Activated CD8-positive, alpha-beta T cell treated with anti-CD3 and anti-CD28 coated beads, Interleukin-2, amount 10 ng/mL, durations not matched to agents 7 days and 5 days (primary cell): ENCODE measurements at regions not wholly inside any gene's neighbourhood (a gene's known extent, or its start where the extent isn't known, plus 50 kb on each side); places are given as distances from the start of the nearest gene placed in this dataset.
"Not testable (repeated sequence)": the region's sequence is repeated elsewhere in the genome, so short reads cannot be mapped to it uniquely, and the experiment has no call there.

ENCODE experiments used
- ATAC-seq: fragments of 150-1000 bp; cut with Tn5 transposase; one replicate; pipeline ENCODE4 v1.10.0; 2021; ENCODE audit warnings: moderate library complexity
- CTCF ChIA-PET: fragments of 350-600 bp; sonication (Branson Sonifier 250); formaldehyde crosslinking; loops from one replicate; lab custom pipeline; 2021; ENCODE audit warnings: antibody characterized with exemption; lab: Charles Lee
- POLR2A ChIA-PET: fragments of 350-600 bp; sonication (Branson Sonifier 250); formaldehyde crosslinking; loops from one replicate; lab custom pipeline; 2021; ENCODE audit warnings: antibody characterized with exemption; lab: Charles Lee
- DNase-seq: peaks from one replicate; pipeline ENCODE4 v3.0.0-alpha.2; 2020
- H3K27ac Mint-ChIP-seq: one replicate; pipeline ENCODE4 v1.8.0; 2021; ENCODE audit warnings: mild to moderate bottlenecking, mixed read lengths
- H3K27me3 Mint-ChIP-seq: one replicate; pipeline ENCODE4 v1.8.0; 2021; ENCODE audit warnings: low read depth, mixed read lengths
- H3K36me3 Mint-ChIP-seq: one replicate; pipeline ENCODE4 v1.8.0; 2021; ENCODE audit warnings: low read depth, mixed read lengths
- H3K4me1 Mint-ChIP-seq: one replicate; pipeline ENCODE4 v1.8.0; 2021; ENCODE audit warnings: low read depth, mixed read lengths
- H3K4me3 Mint-ChIP-seq: one replicate; pipeline ENCODE4 v1.8.0; 2021; ENCODE audit warnings: mild to moderate bottlenecking, mixed read lengths
- H3K9me3 Mint-ChIP-seq: one replicate; pipeline ENCODE4 v1.8.0; 2022; ENCODE audit warnings: mixed read lengths; ENCODE audit not compliant: insufficient read depth

GRCh38 chr5:109994135-109994534 lies 304.4 kb downstream of the MAN2A1 start:
- DNase-seq: no peak
- H3K27me3 Mint-ChIP-seq: no peaks in the 10 kb centered on the region
- no peaks in the 10 kb centered on the region for H3K36me3 Mint-ChIP-seq
- H3K4me1 Mint-ChIP-seq: no peaks in the 10 kb centered on the region
- no peak for ATAC-seq
- no peak overlapping the region for H3K4me3 Mint-ChIP-seq
- no peak overlapping the region for H3K27ac Mint-ChIP-seq
- ChIA-PET CTCF (no interaction called here), POLR2A (no interaction called here)
- H3K9me3 Mint-ChIP-seq: peaks cover 3% of the 10 kb centered on the region

GRCh38 chr5:109996246-109996645 lies 306.5 kb downstream of the MAN2A1 start:
- DNase-seq: no peak
- no peak for ATAC-seq
- no peak overlapping the region for H3K4me3 Mint-ChIP-seq
- no peaks in the 10 kb centered on the region for H3K36me3 Mint-ChIP-seq
- no peak overlapping the region for H3K27ac Mint-ChIP-seq
- peaks cover 3% of the 10 kb centered on the region for H3K9me3 Mint-ChIP-seq
- ChIA-PET POLR2A (no interaction called here), CTCF (no interaction called here)
- H3K4me1 Mint-ChIP-seq: no peaks in the 10 kb centered on the region
- no peaks in the 10 kb centered on the region for H3K27me3 Mint-ChIP-seq

- Mint-ChIP-seq H3K9me3 (peaks cover 3% of the 10 kb centered on the region), H3K27ac (no peak overlapping the region), H3K4me1 (no peaks in the 10 kb centered on the region), H3K27me3 (no peaks in the 10 kb centered on the region), H3K4me3 (no peak overlapping the region), H3K36me3 (no peaks in the 10 kb centered on the region)
- ATAC-seq: no peak
- ChIA-PET POLR2A (no interaction called here), CTCF (no interaction called here)
- no peak for DNase-seq
These were observed 307.4 kb downstream of the MAN2A1 start for GRCh38 chr5:109997161-109997560.

GRCh38 chr5:109998208-109998607 lies 308.5 kb downstream of the MAN2A1 start:
- ChIA-PET CTCF (no interaction called here), POLR2A (no interaction called here)
- H3K27me3 Mint-ChIP-seq: no peaks in the 10 kb centered on the region
- H3K36me3 Mint-ChIP-seq: no peaks in the 10 kb centered on the region
- no peaks in the 10 kb centered on the region for H3K4me1 Mint-ChIP-seq
- peaks cover 3% of the 10 kb centered on the region for H3K9me3 Mint-ChIP-seq
- no peak overlapping the region for H3K27ac Mint-ChIP-seq
- ATAC-seq (no peak), DNase-seq (no peak)
- H3K4me3 Mint-ChIP-seq: no peak overlapping the region

GRCh38 chr5:109998726-109999125 lies 309.0 kb downstream of the MAN2A1 start:
- no peaks in the 10 kb centered on the region for H3K27me3 Mint-ChIP-seq
- CTCF ChIA-PET: no interaction called here
- peaks cover 3% of the 10 kb centered on the region for H3K9me3 Mint-ChIP-seq
- no peak overlapping the region for H3K4me3 Mint-ChIP-seq
- no peaks in the 10 kb centered on the region for H3K36me3 Mint-ChIP-seq
- ATAC-seq: no peak
- no peak overlapping the region for H3K27ac Mint-ChIP-seq
- POLR2A ChIA-PET: no interaction called here
- DNase-seq: no peak
- H3K4me1 Mint-ChIP-seq: no peaks in the 10 kb centered on the region

- ATAC-seq (no peak), DNase-seq (no peak)
- Mint-ChIP-seq H3K4me3 (no peak overlapping the region), H3K9me3 (peaks cover 3% of the 10 kb centered on the region), H3K27me3 (no peaks in the 10 kb centered on the region), H3K36me3 (no peaks in the 10 kb centered on the region), H3K4me1 (no peaks in the 10 kb centered on the region), H3K27ac (no peak overlapping the region)
- ChIA-PET POLR2A (no interaction called here), CTCF (no interaction called here)
These were observed 311.9 kb downstream of the MAN2A1 start for GRCh38 chr5:110001648-110002047.

GRCh38 chr5:110002652-110003051 lies 312.9 kb downstream of the MAN2A1 start:
- Mint-ChIP-seq H3K27ac (no peak overlapping the region), H3K4me3 (no peak overlapping the region), H3K27me3 (no peaks in the 10 kb centered on the region), H3K9me3 (peaks cover 3% of the 10 kb centered on the region), H3K36me3 (no peaks in the 10 kb centered on the region), H3K4me1 (no peaks in the 10 kb centered on the region)
- POLR2A ChIA-PET: no interaction called here
- CTCF ChIA-PET: no interaction called here
- no peak for DNase-seq
- no peak for ATAC-seq

- H3K4me3 Mint-ChIP-seq, H3K9me3 Mint-ChIP-seq, H3K36me3 Mint-ChIP-seq, H3K27ac Mint-ChIP-seq, H3K4me1 Mint-ChIP-seq, POLR2A ChIA-PET, CTCF ChIA-PET, H3K27me3 Mint-ChIP-seq, ATAC-seq, DNase-seq: not testable (repeated sequence)
These were observed 316.3 kb downstream of the MAN2A1 start for GRCh38 chr5:110005907-110006562.

GRCh38 chr5:110007101-110007500 lies 317.4 kb downstream of the MAN2A1 start:
- Mint-ChIP-seq H3K36me3 (no peaks in the 10 kb centered on the region), H3K4me3 (no peak overlapping the region), H3K27me3 (no peaks in the 10 kb centered on the region), H3K4me1 (no peaks in the 10 kb centered on the region), H3K9me3 (no peaks in the 10 kb centered on the region), H3K27ac (no peak overlapping the region)
- ATAC-seq (no peak), DNase-seq (no peak)
- CTCF ChIA-PET: no interaction called here
- POLR2A ChIA-PET: no interaction called here

GRCh38 chr5:110008131-110008530 lies 318.4 kb downstream of the MAN2A1 start:
- ATAC-seq (no peak), DNase-seq (no peak)
- Mint-ChIP-seq H3K9me3 (no peaks in the 10 kb centered on the region), H3K4me1 (no peaks in the 10 kb centered on the region), H3K27me3 (no peaks in the 10 kb centered on the region), H3K36me3 (no peaks in the 10 kb centered on the region), H3K27ac (no peak overlapping the region), H3K4me3 (no peak overlapping the region)
- ChIA-PET CTCF (no interaction called here), POLR2A (no interaction called here)

- H3K9me3 Mint-ChIP-seq: no peaks in the 10 kb centered on the region
- H3K36me3 Mint-ChIP-seq: no peaks in the 10 kb centered on the region
- ChIA-PET POLR2A (no interaction called here), CTCF (no interaction called here)
- H3K4me3 Mint-ChIP-seq: no peak overlapping the region
- DNase-seq (no peak), ATAC-seq (no peak)
- H3K27me3 Mint-ChIP-seq: no peaks in the 10 kb centered on the region
- no peak overlapping the region for H3K27ac Mint-ChIP-seq
- no peaks in the 10 kb centered on the region for H3K4me1 Mint-ChIP-seq
These were observed 322.4 kb downstream of the MAN2A1 start for GRCh38 chr5:110012145-110012544.

- no peaks in the 10 kb centered on the region for H3K9me3 Mint-ChIP-seq
- no peak overlapping the region for H3K27ac Mint-ChIP-seq
These were observed 323.3 kb downstream of the MAN2A1 start for GRCh38 chr5:110013017-110013416.

GRCh38 chr5:110017854-110018253 lies 328.1 kb downstream of the MAN2A1 start:
- Mint-ChIP-seq H3K4me1 (no peaks in the 10 kb centered on the region), H3K27ac (no peak overlapping the region), H3K27me3 (no peaks in the 10 kb centered on the region), H3K9me3 (peaks cover 4% of the 10 kb centered on the region), H3K4me3 (no peak overlapping the region), H3K36me3 (no peaks in the 10 kb centered on the region)
- no peak for ATAC-seq
- ChIA-PET POLR2A (no interaction called here), CTCF (no interaction called here)
- no peak for DNase-seq

More at GRCh38 chr5:110013017-110013416, 323.3 kb downstream of the MAN2A1 start:
- CTCF ChIA-PET: no interaction called here
- no peak for ATAC-seq
- no peaks in the 10 kb centered on the region for H3K36me3 Mint-ChIP-seq
- no peaks in the 10 kb centered on the region for H3K27me3 Mint-ChIP-seq
- H3K4me1 Mint-ChIP-seq: no peaks in the 10 kb centered on the region
- POLR2A ChIA-PET: no interaction called here
- DNase-seq: no peak
- H3K4me3 Mint-ChIP-seq: no peak overlapping the region
